Pancreas (tissue), 10 donors: ENCODE measurements at regions not wholly inside any gene's neighbourhood (a gene's known extent, or its start where the extent isn't known, plus 50 kb on each side); places are given as distances from the start of the nearest gene placed in this dataset.

Source experiments
- ATAC-seq, 4 donors: fragments of 200-7000 bp; cut with Tn5 transposase; one replicate each; pipeline versions ENCODE4 v1.8.0 to v1.9.1; 2020; ENCODE audit warnings: mild to moderate bottlenecking in 4 of 4, moderate library complexity in 4 of 4
- DNase-seq, 6 donors: peaks; one replicate each; pipeline ENCODE4 v3.0.0-alpha.2; 2020
- FAIRE-seq: peaks from 2 replicates; lab custom pipeline; 2012; peaks lifted over from hg19 to GRCh38; lab: Jason Lieb, UNC
- H3K27ac ChIP-seq, 4 donors: fragments of 200-600 bp; sonication (generic); 1 replicate in 3 of 4; 2 replicates in 1 of 4; pipeline versions ENCODE4 v1.5.0 to v1.8.0; 2020
- H3K27me3 ChIP-seq, 4 donors: fragments of 200-600 bp; one replicate each; pipeline ENCODE4 v1.8.0; 2021
- H3K36me3 ChIP-seq, 3 donors: fragments of 200-600 bp; sonication (generic) in 1 of 3; one replicate each; pipeline versions ENCODE4 v1.5.0 to v1.8.0; 2020 to 2021
- H3K4me1 ChIP-seq, 3 donors: fragments of 200-600 bp; one replicate each; pipeline ENCODE4 v1.8.0; 2021
- H3K4me3 ChIP-seq, 4 donors: fragments of 200-600 bp; sonication (generic) in 2 of 4; one replicate each; pipeline versions ENCODE4 v1.5.0 to v1.8.0; 2020 to 2021
- H3K9me3 ChIP-seq, 4 donors: fragments of 200-600 bp; one replicate each; pipeline ENCODE4 v1.8.0; 2021
- WGBS, 2 donors: extraction: QIAGEN DNeasy Blood & Tissue Kit; methylation state at CpG; one replicate each; pipeline ENCODE4 v1.1.7; 2013; 5-methylcytosine and 5-hydroxymethylcytosine counted together
- intact Hi-C, 3 donors: fragments of 100-400 bp; cut with DNase I; formaldehyde crosslinking; loops; one replicate each; pipeline versions ENCODE4 v1.11.1 to v1.14.2; 2022
- TF ChIP-seq, protein P1 (sequence below), 4 donors: fragments of 200-600 bp; sonication (generic) in 3 of 4; IDR thresholded peaks; one replicate each; pipeline versions ENCODE4 v1.5.0 to v1.8.0; 2021; ENCODE audit warnings: antibody characterized with exemption in 4 of 4
- donor health status: healthy with polysubstance abuse.
- donor health status: DM: no; HTN: no; CAD: no; lungs with moderate emphysema.
- donor health status: DM: no; HTN: no; CAD: no.
- donor health status: control.
- donor health status: control.
- donor health status: Bipolar disorder and iron deficiency.
- donor health status: DM: yes; HTN: yes; CAD: no.
- donor health status: DM: no; HTN: no; CAD: no.
- donor health status: DM: no; HTN: no; CAD: no.
- donor health status: DM: yes; HTN: yes; CAD: no.

DNA sequence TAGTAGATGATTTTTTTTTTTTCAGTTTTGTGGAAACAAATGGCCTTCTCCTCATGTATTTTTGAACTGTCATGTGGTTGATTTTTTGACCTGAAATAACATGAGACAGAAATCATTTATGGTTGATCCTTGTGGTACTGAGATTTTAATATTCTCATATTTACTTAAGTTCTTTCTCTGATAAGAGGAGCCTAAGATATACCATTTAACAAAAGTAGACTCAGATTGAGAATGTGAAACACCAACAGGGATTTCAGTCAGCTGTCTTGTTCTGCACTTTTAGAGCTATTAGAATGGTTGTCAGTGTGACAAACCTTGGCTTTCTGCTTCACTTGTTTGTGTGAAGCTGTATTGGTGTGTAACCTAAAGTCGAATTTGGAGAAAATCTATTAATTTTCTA lies 575.7 kb downstream of the SPOCK3 start:
- TF ChIP-seq, protein P1, sequence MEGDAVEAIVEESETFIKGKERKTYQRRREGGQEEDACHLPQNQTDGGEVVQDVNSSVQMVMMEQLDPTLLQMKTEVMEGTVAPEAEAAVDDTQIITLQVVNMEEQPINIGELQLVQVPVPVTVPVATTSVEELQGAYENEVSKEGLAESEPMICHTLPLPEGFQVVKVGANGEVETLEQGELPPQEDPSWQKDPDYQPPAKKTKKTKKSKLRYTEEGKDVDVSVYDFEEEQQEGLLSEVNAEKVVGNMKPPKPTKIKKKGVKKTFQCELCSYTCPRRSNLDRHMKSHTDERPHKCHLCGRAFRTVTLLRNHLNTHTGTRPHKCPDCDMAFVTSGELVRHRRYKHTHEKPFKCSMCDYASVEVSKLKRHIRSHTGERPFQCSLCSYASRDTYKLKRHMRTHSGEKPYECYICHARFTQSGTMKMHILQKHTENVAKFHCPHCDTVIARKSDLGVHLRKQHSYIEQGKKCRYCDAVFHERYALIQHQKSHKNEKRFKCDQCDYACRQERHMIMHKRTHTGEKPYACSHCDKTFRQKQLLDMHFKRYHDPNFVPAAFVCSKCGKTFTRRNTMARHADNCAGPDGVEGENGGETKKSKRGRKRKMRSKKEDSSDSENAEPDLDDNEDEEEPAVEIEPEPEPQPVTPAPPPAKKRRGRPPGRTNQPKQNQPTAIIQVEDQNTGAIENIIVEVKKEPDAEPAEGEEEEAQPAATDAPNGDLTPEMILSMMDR (IDR thresholded peaks at IDR 0.05) = no peak
- FAIRE-seq (no peak), DNase-seq (no peak), ATAC-seq (no peak)
- H3K27ac ChIP-seq = no peak overlapping the region
- H3K4me1 ChIP-seq = no peaks in the 10 kb centered on the region
- H3K36me3 ChIP-seq = no peaks in the 10 kb centered on the region
- no peaks in the 10 kb centered on the region for H3K9me3 ChIP-seq
- no peaks in the 10 kb centered on the region for H3K27me3 ChIP-seq
- intact Hi-C loops = no loop called here
- H3K4me3 ChIP-seq = no peak overlapping the region
- 19 to 36% methylated on average over 1 of the region's 1 CpG for WGBS, 2 donors

DNA sequence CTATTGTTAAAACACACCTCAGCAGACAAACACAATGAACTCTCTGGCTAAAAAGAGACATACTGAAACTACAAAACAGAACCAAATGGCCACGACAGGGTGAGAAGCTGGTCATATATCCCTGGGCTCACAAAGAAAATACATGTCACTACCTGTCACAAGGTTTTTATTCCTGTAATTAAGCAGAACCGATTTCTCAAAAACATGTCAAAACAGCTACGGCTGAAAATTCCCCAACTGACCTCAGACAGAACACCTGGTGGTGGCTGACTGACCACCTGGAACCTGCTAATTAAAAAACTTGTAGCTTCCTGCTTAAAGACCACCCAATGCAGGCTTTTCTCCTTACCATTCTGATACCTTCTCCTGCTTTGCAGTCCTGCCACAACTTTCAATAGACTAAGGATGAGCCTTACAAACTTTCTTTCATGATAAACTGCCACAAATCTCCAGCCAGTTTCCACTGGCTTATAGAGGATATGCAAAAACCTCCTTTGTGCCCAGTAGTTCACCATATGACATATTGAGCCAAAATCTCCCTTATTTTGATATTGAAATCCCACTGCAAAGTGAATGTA lies 571.9 kb downstream of the SPOCK3 start:
- intact Hi-C loops = no loop called here
- WGBS, 2 donors = 30 to 34% methylated on average over 3 of the region's 3 CpGs
- Histone ChIP-seq H3K36me3 (no peaks in the 10 kb centered on the region), H3K9me3 (no peaks in the 10 kb centered on the region), H3K4me1 (no peaks in the 10 kb centered on the region), H3K4me3 (no peak overlapping the region), H3K27me3 (no peaks in the 10 kb centered on the region), H3K27ac (no peak overlapping the region)
- ATAC-seq = no peak
- TF ChIP-seq, protein P1 (IDR thresholded peaks at IDR 0.05) = no peak
- no peak for FAIRE-seq
- DNase-seq = no peak

DNA sequence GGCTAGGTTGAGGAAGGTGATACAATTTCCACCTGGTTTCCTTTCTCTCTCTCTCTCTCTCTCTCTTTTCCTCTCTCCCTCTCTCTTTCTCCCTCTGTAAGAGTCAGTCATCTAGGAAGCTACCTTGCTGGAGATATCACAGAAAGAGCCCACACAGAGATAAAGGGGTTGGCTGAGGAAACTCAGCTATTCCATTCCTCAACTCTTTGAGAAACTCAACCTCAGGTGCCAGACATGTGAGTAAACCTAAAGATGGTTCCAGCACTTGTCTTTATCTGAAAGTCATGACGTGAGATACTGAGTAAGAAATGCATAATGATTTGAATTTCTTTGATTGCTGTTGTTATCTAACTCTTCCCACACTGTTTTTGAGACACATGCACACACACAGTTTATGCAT lies 564.0 kb downstream of the SPOCK3 start:
- H3K36me3 ChIP-seq = no peaks in the 10 kb centered on the region
- no peak for DNase-seq
- no peaks in the 10 kb centered on the region for H3K4me1 ChIP-seq
- intact Hi-C loops = no loop called here
- TF ChIP-seq, protein P1 (IDR thresholded peaks at IDR 0.05) = no peak
- H3K9me3 ChIP-seq = no peaks in the 10 kb centered on the region
- no peak for FAIRE-seq
- no peak overlapping the region for H3K4me3 ChIP-seq
- no peak for ATAC-seq
- WGBS, 2 donors = 18 to 26% methylated on average over 1 of the region's 1 CpG
- H3K27ac ChIP-seq = no peak overlapping the region
- no peaks in the 10 kb centered on the region for H3K27me3 ChIP-seq

DNA sequence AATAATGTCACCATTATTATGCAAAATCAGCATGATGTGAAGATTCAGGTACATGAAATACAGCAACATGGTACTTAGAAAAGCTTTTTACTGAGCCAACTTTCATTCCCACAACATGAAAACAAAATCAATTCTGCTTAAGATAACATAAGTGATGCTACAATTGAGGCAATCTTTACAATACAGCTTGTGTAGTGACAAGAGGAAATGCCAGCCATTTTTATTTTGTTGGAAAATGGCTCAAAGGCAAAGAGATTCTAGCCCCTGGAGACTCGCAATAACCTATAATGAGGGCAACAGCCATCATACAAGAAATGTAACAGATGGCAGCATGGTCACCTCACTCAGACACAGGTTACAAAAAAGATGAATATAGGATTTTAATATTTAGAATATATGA lies 560.4 kb downstream of the SPOCK3 start:
- no peak for ATAC-seq
- Histone ChIP-seq H3K27me3 (no peaks in the 10 kb centered on the region), H3K4me1 (no peaks in the 10 kb centered on the region), H3K36me3 (no peaks in the 10 kb centered on the region), H3K27ac (no peak overlapping the region), H3K4me3 (no peak overlapping the region), H3K9me3 (no peaks in the 10 kb centered on the region)
- 73 to 89% methylated on average over 1 of the region's 1 CpG for WGBS, 2 donors
- DNase-seq = no peak
- TF ChIP-seq, protein P1 (IDR thresholded peaks at IDR 0.05) = no peak
- intact Hi-C loops = no loop called here
- FAIRE-seq = no peak

DNA sequence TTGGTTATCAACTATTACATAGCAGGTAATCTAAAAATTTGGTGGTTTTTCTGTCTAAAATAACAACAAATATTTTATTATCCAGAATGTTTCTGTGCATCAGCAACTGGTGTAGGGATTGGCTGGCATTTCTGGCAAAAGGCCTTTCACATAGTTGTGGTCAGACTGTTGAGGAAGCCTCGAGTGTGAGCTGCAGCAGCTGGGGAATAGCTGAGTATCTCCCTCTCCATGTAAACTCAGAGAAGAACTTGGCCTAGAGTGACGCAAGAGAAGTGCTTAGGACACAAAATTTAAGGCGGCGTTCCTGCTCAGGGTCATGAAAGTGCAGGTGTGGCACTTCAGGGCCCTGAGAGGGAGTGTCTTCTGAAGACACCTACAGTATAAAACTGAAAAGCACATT lies 558.9 kb downstream of the SPOCK3 start:
- no peaks in the 10 kb centered on the region for H3K36me3 ChIP-seq
- H3K4me3 ChIP-seq = no peak overlapping the region
- 63% methylated on average over 4 of the region's 4 CpGs for WGBS, 2 donors
- TF ChIP-seq, protein P1 (IDR thresholded peaks at IDR 0.05) = no peak
- no peaks in the 10 kb centered on the region for H3K27me3 ChIP-seq
- H3K27ac ChIP-seq = no peak overlapping the region
- intact Hi-C loops = no loop called here
- H3K4me1 ChIP-seq = no peaks in the 10 kb centered on the region
- FAIRE-seq (no peak), ATAC-seq (no peak), DNase-seq (no peak)
- H3K9me3 ChIP-seq = no peaks in the 10 kb centered on the region
